B cell (primary cell): ENCODE measurements at regions not wholly inside any gene's neighbourhood (a gene's known extent, or its start where the extent isn't known, plus 50 kb on each side); places are given as distances from the start of the nearest gene placed in this dataset.

Experiments
- EZH2 ChIP-seq: IDR thresholded peaks from 2 replicates; pipeline ENCODE4 v1.6.1; 2012; ENCODE audit warnings: borderline replicate concordance, low read depth, mild to moderate bottlenecking, moderate library complexity, low read length; ENCODE audit not compliant: insufficient read depth, poor library complexity, severe bottlenecking
- TF ChIP-seq, protein P1 (sequence below): fragments of 200-600 bp; IDR thresholded peaks from one replicate; pipeline ENCODE4 v1.8.0; 2022; ENCODE audit warnings: antibody characterized with exemption, mild to moderate bottlenecking

DNA sequence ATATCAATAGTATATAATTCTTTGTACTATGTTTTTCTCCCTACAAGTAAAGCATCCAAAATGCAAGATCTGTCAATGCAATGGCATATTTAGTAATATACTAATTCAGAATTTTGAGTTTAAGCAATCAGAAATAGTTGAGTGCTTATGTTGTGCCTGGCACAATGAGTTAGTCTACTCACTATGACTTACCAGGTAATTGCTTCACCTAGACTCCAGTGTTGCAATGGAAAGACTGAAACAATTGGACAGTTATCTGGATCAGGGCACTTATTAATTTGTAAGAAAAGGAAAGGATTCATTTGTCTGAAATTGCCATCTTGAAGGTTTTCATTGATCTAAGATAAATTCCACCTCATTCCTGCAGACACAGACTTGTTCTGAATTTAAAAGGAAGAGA is 97.6 kb upstream of the TCF4 start:
- TF ChIP-seq, protein P1, sequence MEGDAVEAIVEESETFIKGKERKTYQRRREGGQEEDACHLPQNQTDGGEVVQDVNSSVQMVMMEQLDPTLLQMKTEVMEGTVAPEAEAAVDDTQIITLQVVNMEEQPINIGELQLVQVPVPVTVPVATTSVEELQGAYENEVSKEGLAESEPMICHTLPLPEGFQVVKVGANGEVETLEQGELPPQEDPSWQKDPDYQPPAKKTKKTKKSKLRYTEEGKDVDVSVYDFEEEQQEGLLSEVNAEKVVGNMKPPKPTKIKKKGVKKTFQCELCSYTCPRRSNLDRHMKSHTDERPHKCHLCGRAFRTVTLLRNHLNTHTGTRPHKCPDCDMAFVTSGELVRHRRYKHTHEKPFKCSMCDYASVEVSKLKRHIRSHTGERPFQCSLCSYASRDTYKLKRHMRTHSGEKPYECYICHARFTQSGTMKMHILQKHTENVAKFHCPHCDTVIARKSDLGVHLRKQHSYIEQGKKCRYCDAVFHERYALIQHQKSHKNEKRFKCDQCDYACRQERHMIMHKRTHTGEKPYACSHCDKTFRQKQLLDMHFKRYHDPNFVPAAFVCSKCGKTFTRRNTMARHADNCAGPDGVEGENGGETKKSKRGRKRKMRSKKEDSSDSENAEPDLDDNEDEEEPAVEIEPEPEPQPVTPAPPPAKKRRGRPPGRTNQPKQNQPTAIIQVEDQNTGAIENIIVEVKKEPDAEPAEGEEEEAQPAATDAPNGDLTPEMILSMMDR: no peak
- TF ChIP-seq EZH2: no peak
